D721Med (cell line): ENCODE measurements at regions not wholly inside any gene's neighbourhood (a gene's known extent, or its start where the extent isn't known, plus 50 kb on each side); places are given as distances from the start of the nearest gene placed in this dataset.

Source experiments
- DNase-seq: peaks from one replicate; pipeline ENCODE4 v3.0.0; 2011; ENCODE audit warnings: low spot score; ENCODE audit not compliant: insufficient read length
- FAIRE-seq: peaks from 2 replicates; lab custom pipeline; 2011; peaks lifted over from hg19 to GRCh38; lab: Jason Lieb, UNC
- TF ChIP-seq, protein P1 (sequence below): IDR thresholded peaks from 2 replicates; pipeline ENCODE4 v1.5.1; 2012; ENCODE audit warnings: mild to moderate bottlenecking, control low read depth; ENCODE audit not compliant: insufficient read depth; ENCODE audit errors: missing control alignments

DNA sequence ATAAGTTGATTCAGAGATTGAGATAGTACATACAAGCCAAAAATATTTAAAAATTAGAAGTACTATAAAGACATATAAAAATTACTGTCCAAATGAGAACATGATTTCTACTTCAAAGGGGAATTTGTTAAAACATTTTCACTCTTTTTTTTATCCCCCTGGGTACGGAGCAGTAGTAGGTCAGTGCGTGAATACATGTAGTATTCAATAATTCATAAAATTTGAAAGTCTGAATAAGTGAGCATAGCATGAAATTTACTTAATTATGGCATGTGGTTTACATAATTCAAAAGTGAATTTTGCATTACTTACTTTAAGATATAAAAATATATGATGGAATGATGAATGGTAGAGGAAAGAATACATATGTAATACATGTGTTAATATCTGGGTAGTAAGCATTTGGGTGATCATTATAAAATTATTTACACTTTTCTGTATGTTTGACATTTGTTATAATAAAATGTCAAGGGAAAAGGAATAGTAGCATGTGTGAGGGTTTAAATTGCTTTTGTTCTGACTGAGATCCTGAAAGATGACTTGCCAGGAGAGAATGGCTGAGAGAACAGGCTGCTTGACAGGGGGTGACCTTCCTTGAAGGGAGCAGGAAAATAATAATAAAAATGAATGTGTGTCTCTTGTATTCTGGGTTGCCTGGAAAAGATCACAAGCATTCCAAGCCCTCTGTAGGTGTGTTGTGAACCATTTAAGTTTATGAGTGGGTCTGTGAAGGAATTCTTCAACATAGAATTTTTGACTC, 1178.8 kb downstream of the ZPLD1 start:
- FAIRE-seq, result no peak

DNA sequence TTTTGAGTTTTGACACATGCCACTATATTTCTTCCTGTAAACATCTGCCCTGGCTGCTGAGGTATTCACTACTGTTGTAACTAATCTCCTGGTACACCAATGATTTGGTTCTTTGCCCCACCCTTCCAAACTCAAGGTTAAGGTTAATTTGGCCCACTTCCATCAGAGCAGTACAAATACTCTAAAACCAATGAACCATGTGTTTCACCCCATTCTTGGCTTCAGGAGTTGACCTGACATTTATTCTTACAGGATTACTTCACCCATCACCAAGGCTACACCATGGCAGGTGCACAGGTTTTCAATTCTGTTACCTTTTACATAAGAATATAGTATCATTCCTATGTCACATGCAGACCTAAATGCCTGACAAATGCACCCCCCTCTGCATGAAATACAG, 1179.9 kb downstream of the ZPLD1 start:
- DNase-seq (no peak), FAIRE-seq (no peak)
- TF ChIP-seq, protein P1, sequence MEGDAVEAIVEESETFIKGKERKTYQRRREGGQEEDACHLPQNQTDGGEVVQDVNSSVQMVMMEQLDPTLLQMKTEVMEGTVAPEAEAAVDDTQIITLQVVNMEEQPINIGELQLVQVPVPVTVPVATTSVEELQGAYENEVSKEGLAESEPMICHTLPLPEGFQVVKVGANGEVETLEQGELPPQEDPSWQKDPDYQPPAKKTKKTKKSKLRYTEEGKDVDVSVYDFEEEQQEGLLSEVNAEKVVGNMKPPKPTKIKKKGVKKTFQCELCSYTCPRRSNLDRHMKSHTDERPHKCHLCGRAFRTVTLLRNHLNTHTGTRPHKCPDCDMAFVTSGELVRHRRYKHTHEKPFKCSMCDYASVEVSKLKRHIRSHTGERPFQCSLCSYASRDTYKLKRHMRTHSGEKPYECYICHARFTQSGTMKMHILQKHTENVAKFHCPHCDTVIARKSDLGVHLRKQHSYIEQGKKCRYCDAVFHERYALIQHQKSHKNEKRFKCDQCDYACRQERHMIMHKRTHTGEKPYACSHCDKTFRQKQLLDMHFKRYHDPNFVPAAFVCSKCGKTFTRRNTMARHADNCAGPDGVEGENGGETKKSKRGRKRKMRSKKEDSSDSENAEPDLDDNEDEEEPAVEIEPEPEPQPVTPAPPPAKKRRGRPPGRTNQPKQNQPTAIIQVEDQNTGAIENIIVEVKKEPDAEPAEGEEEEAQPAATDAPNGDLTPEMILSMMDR, result no peak

More for the DNA sequence above, 1178.8 kb downstream of the ZPLD1 start:
- TF ChIP-seq, protein P1, result no peak
- DNase-seq, result no peak

DNA sequence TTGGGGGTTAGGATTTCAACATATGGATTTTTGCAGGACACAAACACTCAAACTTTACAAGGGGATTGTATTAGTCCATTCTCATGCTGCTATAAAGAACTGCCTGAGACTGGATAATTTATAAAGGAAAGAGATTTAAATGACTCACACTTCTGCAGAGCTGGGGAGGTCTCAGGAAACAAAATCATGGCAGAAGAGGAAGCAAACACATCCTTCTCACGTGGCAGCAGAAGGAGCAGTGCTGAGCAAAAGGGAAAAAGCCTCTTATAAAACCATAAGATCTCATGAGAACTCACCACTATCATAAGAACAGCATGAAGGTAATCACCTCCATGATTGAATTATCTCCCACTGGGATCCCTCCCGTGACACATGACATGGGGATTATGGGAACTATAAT, 1183.1 kb downstream of the ZPLD1 start:
- no peak for FAIRE-seq
- TF ChIP-seq, protein P1, result no peak
- no peak for DNase-seq

DNA sequence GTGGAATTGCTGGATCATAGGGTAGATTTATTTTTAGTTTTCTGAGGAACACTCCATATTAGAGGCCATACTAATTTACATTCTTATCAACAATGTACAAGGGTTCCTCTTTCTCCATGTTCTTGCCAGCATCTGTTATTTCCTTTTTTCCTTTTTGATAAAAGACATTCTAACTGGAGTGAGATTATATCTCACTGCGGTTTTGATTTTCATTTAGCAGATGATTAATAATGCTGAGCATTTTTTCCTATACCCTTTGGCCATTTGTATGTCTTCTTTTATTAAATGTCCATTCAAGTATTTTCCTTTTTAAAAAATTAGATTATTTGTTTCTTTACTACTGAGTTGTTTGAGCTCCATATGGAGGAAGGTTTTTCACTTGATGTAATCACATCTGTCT, 1189.5 kb downstream of the ZPLD1 start:
- TF ChIP-seq, protein P1, result no peak
- DNase-seq (no peak), FAIRE-seq (no peak)

DNA sequence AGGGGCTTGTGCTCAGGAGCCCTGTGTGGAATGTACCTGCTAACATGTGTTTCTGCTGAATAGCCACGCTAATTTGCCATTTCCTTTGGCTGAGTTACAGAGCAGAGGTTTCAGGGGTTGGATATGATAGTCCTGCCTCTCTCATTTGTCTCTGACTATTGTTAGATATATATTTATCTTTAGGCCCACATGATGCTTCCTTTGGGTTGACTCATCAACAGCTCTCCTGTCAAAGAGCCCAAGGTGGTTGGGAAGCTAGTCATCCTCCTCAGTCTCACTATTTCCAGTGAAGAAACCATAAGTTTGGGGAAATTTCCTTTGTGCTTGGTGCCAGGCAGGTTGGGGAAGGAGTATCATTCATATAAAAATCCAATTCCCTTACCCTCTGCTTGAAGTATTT, 1194.6 kb downstream of the ZPLD1 start:
- TF ChIP-seq, protein P1, result no peak

DNA sequence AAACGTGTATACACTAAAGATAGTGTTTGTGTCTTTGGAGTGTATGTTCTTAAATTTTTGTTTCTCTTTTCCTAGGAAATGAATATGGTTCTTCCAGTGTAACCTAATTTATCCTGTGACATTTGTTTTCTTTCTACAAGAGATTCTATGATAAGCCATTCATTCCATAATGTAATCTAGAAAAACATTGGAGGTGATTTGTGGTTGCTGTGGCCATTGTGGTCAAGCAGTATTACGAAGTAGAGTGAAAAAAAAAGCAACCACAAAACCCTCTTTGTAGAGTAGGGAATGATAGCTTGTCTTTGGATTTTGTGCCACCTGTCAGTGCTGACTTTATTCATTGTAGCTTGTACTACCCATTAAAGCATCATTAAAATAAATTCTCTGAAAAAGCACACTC, 1209.6 kb downstream of the ZPLD1 start:
- DNase-seq (no peak), FAIRE-seq (no peak)
- TF ChIP-seq, protein P1, result no peak

More for the DNA sequence above, 1194.6 kb downstream of the ZPLD1 start:
- FAIRE-seq, result no peak
- no peak for DNase-seq

DNA sequence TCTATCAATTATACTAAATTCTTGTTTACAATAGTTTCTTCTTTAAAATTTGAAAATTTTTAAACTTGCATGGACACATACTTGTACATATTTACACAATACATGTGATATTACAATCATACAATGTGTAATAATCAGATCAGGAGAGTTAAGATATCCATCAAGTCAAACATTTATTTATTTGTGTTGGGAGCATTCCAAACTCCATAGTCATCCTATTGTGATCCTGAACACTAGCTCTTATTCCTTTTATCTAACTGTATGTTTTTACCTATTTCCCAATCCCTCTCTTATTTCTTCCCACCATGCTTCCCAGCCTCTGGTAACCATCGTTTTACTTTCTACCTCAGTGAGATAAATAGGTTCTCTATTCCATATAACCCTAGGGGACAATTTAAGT, 1219.2 kb downstream of the ZPLD1 start:
- TF ChIP-seq, protein P1, result no peak
- FAIRE-seq, result no peak
- DNase-seq, result no peak
